T1000 (cell line): ENCODE measurements at regions not wholly inside any gene's neighbourhood (a gene's known extent, or its start where the extent isn't known, plus 50 kb on each side); places are given as distances from the start of the nearest gene placed in this dataset.
"Not testable (repeated sequence)": the region's sequence is repeated elsewhere in the genome, so short reads cannot be mapped to it uniquely, and the experiment has no call there.

ENCODE experiments used
- DNase-seq: peaks from one replicate; lab custom pipeline; 2025; ENCODE audit warnings: mixed read lengths; lab: John Stamatoyannopoulos, UW

GRCh38 chr6:72533606-72534005 is 88.3 kb upstream of the KCNQ5 start:
- no peak for DNase-seq

DNA sequence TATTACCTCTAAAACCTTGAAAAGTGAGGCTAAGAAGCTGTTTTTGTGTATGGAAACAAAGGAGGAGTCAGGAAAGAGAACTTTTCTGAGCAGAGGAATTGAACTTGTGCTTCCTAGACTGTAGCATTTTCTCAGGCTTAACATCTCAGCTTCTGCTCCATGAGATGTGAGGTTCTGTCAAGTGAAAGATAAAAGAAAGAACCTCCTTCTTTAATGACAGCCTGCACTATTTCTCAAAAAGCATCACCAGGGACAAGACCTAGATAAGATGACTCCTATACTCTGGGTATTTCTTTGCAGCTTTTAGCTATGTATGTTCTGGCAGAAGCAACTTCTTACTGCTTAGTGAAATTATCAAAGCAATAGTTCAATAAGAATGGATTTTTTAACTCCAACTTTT is 87.6 kb upstream of the KCNQ5 start:
- DNase-seq, result no peak

DNA sequence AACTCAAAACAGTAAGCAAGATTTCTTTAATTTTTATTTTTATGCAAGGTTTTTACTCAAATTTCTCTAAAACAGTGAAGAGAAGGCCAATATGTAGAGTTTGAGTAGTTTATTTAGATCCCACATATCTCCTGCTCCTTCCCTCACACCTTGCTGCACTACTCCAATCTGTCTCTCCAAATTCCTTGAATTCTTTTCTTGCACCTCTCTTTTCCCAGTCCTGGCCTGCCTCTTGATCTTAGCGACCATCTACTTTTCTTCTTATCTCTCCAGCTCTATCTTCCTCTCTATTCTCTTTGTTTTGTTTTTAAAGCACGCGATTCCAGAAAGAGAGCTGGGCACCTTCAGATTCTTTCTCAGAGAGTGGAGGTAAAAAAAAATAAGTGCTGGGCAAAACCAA is 86.7 kb upstream of the KCNQ5 start:
- no peak for DNase-seq

- no peak for DNase-seq
These were observed 74.8 kb upstream of the KCNQ5 start for GRCh38 chr6:72547020-72547419.

GRCh38 chr6:72551470-72551869 is 70.4 kb upstream of the KCNQ5 start:
- DNase-seq, result no peak

- DNase-seq, result no peak
These were observed 68.9 kb upstream of the KCNQ5 start for GRCh38 chr6:72552938-72553337.

DNA sequence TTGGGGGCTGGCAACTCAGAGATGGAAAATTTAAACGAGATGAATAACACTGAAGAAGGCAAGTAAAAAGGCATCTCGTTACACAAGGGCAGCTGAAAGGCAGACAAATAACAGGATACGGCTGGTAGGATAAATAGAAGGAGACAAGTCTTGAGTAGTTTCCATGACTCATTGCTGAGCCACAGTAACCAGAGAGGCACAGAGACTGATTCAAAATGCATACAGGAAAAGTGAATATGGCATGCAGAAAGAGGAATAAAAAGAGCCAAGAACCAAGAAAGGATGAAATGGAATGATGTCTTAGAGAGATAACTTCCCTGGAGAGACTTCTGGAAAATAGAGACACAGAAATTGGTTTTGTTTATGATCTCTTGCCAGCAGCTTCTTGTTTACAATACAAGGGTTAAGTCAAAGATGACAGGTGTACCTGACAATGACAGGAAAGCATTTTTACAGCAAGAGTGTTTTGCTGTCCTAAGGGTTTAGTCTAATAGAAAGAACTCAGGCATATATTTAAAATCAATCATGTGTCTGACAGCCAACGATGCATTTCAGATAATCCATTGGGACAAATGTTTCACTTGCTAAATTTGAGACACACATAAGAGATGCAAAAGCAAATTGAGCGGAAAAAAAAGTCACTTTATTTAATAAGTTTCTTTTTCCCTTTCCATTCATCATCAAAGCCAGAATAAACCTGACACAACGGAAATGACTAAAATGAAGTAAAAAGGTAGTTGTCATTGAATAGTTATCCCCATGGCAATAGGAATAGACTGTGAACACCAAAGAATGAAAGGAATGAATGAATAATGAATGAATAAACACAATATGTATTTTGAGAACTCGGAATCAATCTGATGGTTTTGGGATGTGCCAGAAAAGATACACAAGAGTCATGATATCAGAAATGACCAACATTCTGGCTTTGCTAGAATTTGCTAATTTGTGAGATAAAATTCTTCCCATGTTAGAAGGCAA is 68.0 kb upstream of the KCNQ5 start:
- DNase-seq, result no peak

DNA sequence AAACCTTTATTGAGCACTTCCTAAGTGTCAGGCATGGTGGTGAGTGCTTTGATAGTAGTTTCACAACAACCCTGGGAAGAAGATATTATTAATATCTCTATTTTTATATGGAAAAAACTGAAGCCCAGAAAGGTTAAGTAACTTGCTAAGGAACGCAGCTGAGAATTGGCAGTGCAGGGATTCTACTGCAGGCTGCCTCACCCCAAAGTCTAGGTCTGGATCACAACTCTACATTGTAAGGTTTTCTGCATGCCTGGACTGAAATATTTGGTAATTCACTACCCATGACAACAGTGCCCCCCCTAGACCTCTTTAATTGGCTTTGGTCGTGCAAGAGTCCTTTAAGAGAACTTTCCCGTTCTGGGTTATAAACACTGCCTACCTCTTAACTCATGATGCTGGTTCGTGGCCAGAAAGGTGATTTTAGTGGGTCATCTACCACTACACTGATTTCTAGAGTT is 67.1 kb upstream of the KCNQ5 start:
- DNase-seq, result no peak

DNA sequence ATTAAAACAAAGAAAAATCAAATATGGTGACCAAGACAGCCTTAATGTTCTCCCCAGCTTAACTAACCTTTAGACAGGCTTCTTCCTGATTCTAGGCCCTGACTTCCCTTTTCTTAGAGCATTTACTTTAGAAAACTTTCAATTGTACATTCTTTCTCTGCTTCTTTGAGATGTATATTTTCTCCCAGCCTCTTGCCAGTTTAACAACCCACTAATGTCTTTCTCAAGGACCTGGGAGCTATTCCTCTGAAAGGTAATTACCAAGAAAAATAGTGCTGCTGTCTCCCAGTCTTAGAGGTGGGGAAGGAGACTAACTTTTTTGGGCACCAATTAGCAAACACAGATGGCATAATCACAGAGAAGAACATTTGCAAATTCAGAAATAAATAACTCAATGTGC is 62.8 kb upstream of the KCNQ5 start:
- no peak for DNase-seq

DNA sequence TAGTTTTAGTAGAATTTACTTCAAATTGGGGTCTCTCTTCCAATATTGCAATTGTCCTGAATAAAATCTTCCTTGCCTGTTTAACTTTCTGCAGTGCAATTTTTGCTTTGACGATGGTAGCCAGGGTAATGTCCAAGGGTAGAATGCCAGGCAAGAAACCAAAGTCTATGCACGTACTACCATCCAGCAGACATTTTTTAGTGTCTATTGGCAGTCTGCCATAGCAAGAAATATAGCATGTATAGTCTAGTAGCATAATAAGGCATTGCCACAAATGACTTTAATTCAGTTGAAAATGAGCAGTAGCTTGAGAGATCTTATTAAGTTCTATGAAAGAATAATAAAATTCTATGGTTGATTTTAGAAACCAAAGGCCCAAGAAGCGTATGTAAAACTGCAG is 62.3 kb upstream of the KCNQ5 start:
- no peak for DNase-seq

- no peak for DNase-seq
These were observed 60.9 kb upstream of the KCNQ5 start for GRCh38 chr6:72560721-72561593.

- DNase-seq, result no peak
These were observed 60.2 kb upstream of the KCNQ5 start for GRCh38 chr6:72561629-72562028.

- DNase-seq, result no peak
These were observed 57.6 kb upstream of the KCNQ5 start for GRCh38 chr6:72564231-72564630.

GRCh38 chr6:72571993-72572392 is 49.9 kb upstream of the KCNQ5 start:
- not testable (repeated sequence) for DNase-seq
